ENCODE measurements at regions not wholly inside any gene's neighbourhood (a gene's known extent, or its start where the extent isn't known, plus 50 kb on each side); places are given as distances from the start of the nearest gene placed in this dataset.

DNA sequence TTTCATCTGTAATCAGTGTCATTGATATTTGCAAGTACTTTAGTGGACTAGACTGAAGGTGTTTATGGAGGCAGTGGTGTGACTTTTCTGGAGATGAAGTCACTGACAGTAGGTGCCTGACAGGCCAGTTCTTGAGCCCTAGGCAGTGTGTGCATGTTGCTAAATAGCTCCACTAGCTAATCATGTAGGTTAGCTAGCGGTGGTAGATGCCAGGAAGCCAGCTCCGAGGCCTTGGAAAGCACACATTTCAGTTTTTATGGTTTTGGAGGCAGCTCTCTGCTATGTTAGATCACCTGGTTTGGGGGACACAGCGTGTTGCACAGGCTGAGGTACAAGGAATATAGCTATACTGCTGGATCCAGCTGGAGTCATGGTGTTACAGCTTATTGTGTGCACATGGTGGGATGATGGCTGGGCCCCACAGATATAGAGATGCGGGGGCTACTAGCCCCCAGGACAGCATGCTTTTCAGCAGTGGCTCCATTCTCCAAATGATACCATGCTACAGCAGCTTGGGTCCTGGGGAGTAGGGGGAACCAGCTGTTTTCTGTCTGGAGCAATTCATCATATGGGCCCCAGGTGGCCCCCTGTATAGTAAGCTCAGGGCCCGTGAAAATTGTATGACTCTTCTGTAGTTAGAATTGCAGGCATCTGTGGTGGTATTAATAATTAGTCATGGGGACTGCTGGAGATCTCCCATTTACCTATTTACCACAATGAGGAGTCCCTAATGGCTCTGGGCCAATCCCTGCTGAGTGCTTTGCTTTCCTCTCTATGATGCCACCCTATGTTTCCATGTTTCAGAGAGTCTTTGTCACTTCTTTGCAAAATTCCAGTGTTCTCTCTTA lies 367.2 kb upstream of the LMO3 start:
- TF ChIP-seq, protein P1, sequence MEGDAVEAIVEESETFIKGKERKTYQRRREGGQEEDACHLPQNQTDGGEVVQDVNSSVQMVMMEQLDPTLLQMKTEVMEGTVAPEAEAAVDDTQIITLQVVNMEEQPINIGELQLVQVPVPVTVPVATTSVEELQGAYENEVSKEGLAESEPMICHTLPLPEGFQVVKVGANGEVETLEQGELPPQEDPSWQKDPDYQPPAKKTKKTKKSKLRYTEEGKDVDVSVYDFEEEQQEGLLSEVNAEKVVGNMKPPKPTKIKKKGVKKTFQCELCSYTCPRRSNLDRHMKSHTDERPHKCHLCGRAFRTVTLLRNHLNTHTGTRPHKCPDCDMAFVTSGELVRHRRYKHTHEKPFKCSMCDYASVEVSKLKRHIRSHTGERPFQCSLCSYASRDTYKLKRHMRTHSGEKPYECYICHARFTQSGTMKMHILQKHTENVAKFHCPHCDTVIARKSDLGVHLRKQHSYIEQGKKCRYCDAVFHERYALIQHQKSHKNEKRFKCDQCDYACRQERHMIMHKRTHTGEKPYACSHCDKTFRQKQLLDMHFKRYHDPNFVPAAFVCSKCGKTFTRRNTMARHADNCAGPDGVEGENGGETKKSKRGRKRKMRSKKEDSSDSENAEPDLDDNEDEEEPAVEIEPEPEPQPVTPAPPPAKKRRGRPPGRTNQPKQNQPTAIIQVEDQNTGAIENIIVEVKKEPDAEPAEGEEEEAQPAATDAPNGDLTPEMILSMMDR (conservative IDR thresholded peaks at IDR 0.05; ENCODE audit: low read length): no peak
- TF ChIP-seq EZH2phosphoT487 (IDR thresholded peaks at IDR 0.05; ENCODE audit: borderline replicate concordance): no peak
